ENCODE measurements at regions not wholly inside any gene's neighbourhood (a gene's known extent, or its start where the extent isn't known, plus 50 kb on each side); places are given as distances from the start of the nearest gene placed in this dataset.

- TF ChIP-seq ZFP3 (CRISPR knock-in tag; IDR thresholded peaks at IDR 0.05) (no peak), RARB (CRISPR knock-in tag; IDR thresholded peaks at IDR 0.05) (no peak), OSR1 (CRISPR knock-in tag; IDR thresholded peaks at IDR 0.05) (no peak), PATZ1 (CRISPR knock-in tag; IDR thresholded peaks at IDR 0.05; ENCODE audit: borderline replicate concordance) (no peak), ISL1 (CRISPR knock-in tag; IDR thresholded peaks at IDR 0.05) (no peak), CREB5 (CRISPR knock-in tag; IDR thresholded peaks at IDR 0.05; ENCODE audit: low read depth) (no peak), ZFP30 (CRISPR knock-in tag; IDR thresholded peaks at IDR 0.05) (no peak), PPARA (CRISPR knock-in tag; IDR thresholded peaks at IDR 0.05; ENCODE audit: borderline replicate concordance) (no peak), ZNF70 (CRISPR knock-in tag; IDR thresholded peaks at IDR 0.05) (no peak), CSRNP3 (CRISPR knock-in tag; IDR thresholded peaks at IDR 0.05) (no peak), GLIS3 (CRISPR knock-in tag; IDR thresholded peaks at IDR 0.05) (no peak)
- no peak for ATAC-seq
These were observed 160.6 kb upstream of the RGMA start for GRCh38 chr15:93249623-93250022.

- ATAC-seq: no peak
- TF ChIP-seq TOX (CRISPR knock-in tag; IDR thresholded peaks at IDR 0.05; ENCODE audit: borderline replicate concordance) (no peak), ZNF565 (CRISPR knock-in tag; conservative IDR thresholded peaks at IDR 0.05; ENCODE audit: low read depth) (no peak), ISL1 (CRISPR knock-in tag; IDR thresholded peaks at IDR 0.05) (no peak), CSDC2 (CRISPR knock-in tag; IDR thresholded peaks at IDR 0.05) (no peak), ESRRG (CRISPR knock-in tag; IDR thresholded peaks at IDR 0.05) (no peak), TSHZ2 (CRISPR knock-in tag; IDR thresholded peaks at IDR 0.05) (no peak), PPARA (CRISPR knock-in tag; IDR thresholded peaks at IDR 0.05; ENCODE audit: borderline replicate concordance) (no peak)
These were observed 158.6 kb upstream of the RGMA start for GRCh38 chr15:93247466-93248121.

- TF ChIP-seq RARB (CRISPR knock-in tag; IDR thresholded peaks at IDR 0.05): no peak
- no peak for TF ChIP-seq SNAI2 (CRISPR knock-in tag; IDR thresholded peaks at IDR 0.05)
- no peak for TF ChIP-seq TCF4 (CRISPR knock-in tag; IDR thresholded peaks at IDR 0.05; ENCODE audit: borderline replicate concordance)
- no peak for TF ChIP-seq ZFP30 (CRISPR knock-in tag; IDR thresholded peaks at IDR 0.05)
- TF ChIP-seq PPARA (CRISPR knock-in tag; IDR thresholded peaks at IDR 0.05; ENCODE audit: borderline replicate concordance): no peak
- TF ChIP-seq TSHZ2 (CRISPR knock-in tag; IDR thresholded peaks at IDR 0.05): no peak
- no peak for TF ChIP-seq ZFP3 (CRISPR knock-in tag; IDR thresholded peaks at IDR 0.05)
- no peak for TF ChIP-seq ISL1 (CRISPR knock-in tag; IDR thresholded peaks at IDR 0.05)
- no peak for ATAC-seq
These were observed 157.5 kb upstream of the RGMA start for GRCh38 chr15:93246266-93247242.
